H1 (cell line): ENCODE measurements at regions not wholly inside any gene's neighbourhood (a gene's known extent, or its start where the extent isn't known, plus 50 kb on each side); places are given as distances from the start of the nearest gene placed in this dataset.

ENCODE experiments used
- CTCF ChIA-PET: fragments of 300-600 bp; sonication (Branson Sonifier 250); formaldehyde crosslinking; loops from one replicate; lab custom pipeline; 2021; ENCODE audit not compliant: partially characterized antibody; lab: Charles Lee
- POLR2A ChIA-PET: fragments of 300-600 bp; sonication (Branson Sonifier 250); formaldehyde crosslinking; loops from one replicate; lab custom pipeline; 2021; ENCODE audit warnings: inconsistent platforms; ENCODE audit not compliant: partially characterized antibody; lab: Charles Lee
- DNase-seq, 2 experiments: peaks; one replicate each; pipeline versions ENCODE4 v3.0.0 to v3.0.0-alpha.2; 2010 to 2022; ENCODE audit warnings: low spot score in 2 of 2, low read depth in 1 of 2, mixed read lengths in 1 of 2
- FAIRE-seq: peaks from 2 replicates; lab custom pipeline; 2011; peaks lifted over from hg19 to GRCh38; lab: Jason Lieb, UNC
- H2AFZ ChIP-seq: 2 replicates; pipeline ENCODE4 v1.8.1; 2012; ENCODE audit warnings: low read length, inconsistent platforms
- H2AK5ac ChIP-seq: 2 replicates; pipeline ENCODE4 v1.6.1; 2013; ENCODE audit warnings: low read depth, low read length
- H2BK120ac ChIP-seq: replicated peaks from 2 replicates; pipeline ENCODE3; 2013; ENCODE audit warnings: low read depth, low read length, inconsistent platforms
- H2BK12ac ChIP-seq: 2 replicates; pipeline ENCODE4 v1.6.1; 2013; ENCODE audit warnings: low read depth, low read length
- H2BK15ac ChIP-seq: 2 replicates; pipeline ENCODE4 v1.6.1; 2013; ENCODE audit warnings: low read length
- H2BK20ac ChIP-seq: 2 replicates; pipeline ENCODE4 v1.6.1; 2013; ENCODE audit warnings: low read length
- H2BK5ac ChIP-seq: 2 replicates; pipeline ENCODE4 v1.6.1; 2013; ENCODE audit warnings: low read depth, low read length
- H3K14ac ChIP-seq: 2 replicates; pipeline ENCODE4 v1.6.1; 2013; ENCODE audit warnings: inconsistent platforms; ENCODE audit not compliant: insufficient read length
- H3K18ac ChIP-seq: 2 replicates; pipeline ENCODE4 v1.6.1; 2013; ENCODE audit warnings: low read length; ENCODE audit errors: extremely low read depth
- H3K23ac ChIP-seq: 2 replicates; pipeline ENCODE4 v1.6.1; 2013; ENCODE audit warnings: inconsistent platforms; ENCODE audit not compliant: insufficient read length
- H3K23me2 ChIP-seq: 2 replicates; pipeline ENCODE4 v1.6.1; 2013; ENCODE audit warnings: low read depth, low read length
- H3K27ac ChIP-seq: 2 replicates; pipeline ENCODE4 v1.6.1; 2011; ENCODE audit warnings: low read depth, low read length, inconsistent platforms
- H3K27me3 ChIP-seq, 4 experiments: replicated peaks in 1 of 4; 1 replicate in 1 of 4; 2 replicates in 3 of 4; pipeline versions ENCODE4 v1.6.1 to v1.8.1; 2011 to 2013; ENCODE audit warnings: low read length in 3 of 4, mild to moderate bottlenecking in 3 of 4, inconsistent platforms in 2 of 4, mixed read lengths in 2 of 4, moderate library complexity in 1 of 4; ENCODE audit not compliant: control insufficient read depth in 3 of 4, insufficient read depth in 3 of 4; ENCODE audit errors: extremely low read depth in 1 of 4
- H3K36me3 ChIP-seq, 4 experiments: 2 replicates each; pipeline versions ENCODE4 v1.6.1 to v1.8.1; 2011 to 2013; ENCODE audit warnings: mild to moderate bottlenecking in 4 of 4, low read length in 3 of 4, moderate library complexity in 2 of 4, control low read depth in 1 of 4, inconsistent platforms in 1 of 4; ENCODE audit not compliant: insufficient read depth in 4 of 4, control insufficient read depth in 2 of 4
- H3K4ac ChIP-seq: replicated peaks from 2 replicates; pipeline ENCODE3; 2013; ENCODE audit warnings: low read length, low read depth, mixed read lengths, inconsistent platforms; ENCODE audit not compliant: insufficient read length
- H3K4me1 ChIP-seq, 4 experiments: replicated peaks in 1 of 4; 1 replicate in 1 of 4; 2 replicates in 3 of 4; pipeline versions ENCODE4 v1.6.1 to v1.8.1; 2011 to 2013; ENCODE audit warnings: low read length in 3 of 4, inconsistent platforms in 2 of 4, mixed read lengths in 1 of 4; ENCODE audit not compliant: insufficient read depth in 4 of 4, control insufficient read depth in 3 of 4
- H3K4me2 ChIP-seq, 2 experiments: 2 replicates each; pipeline versions ENCODE4 v1.6.1 to v1.8.1; 2011 to 2013; ENCODE audit warnings: low read depth in 2 of 2, low read length in 2 of 2, control low read depth in 1 of 2, inconsistent platforms in 1 of 2, mild to moderate bottlenecking in 1 of 2; ENCODE audit not compliant: insufficient read depth in 1 of 2
- H3K4me3 ChIP-seq, 4 experiments: fragments of 200-600, 300-600 bp in 1 of 4; sonication (generic), shearing (Covaris generic), sonication (Bioruptor Twin) in 1 of 4; 2 replicates each; pipeline versions ENCODE4 v1.5.1 to v1.8.1; 2011 to 2016; ENCODE audit warnings: low read length in 4 of 4, low read depth in 3 of 4, control low read depth in 2 of 4, inconsistent platforms in 2 of 4, mild to moderate bottlenecking in 2 of 4, mixed read lengths in 1 of 4, moderate library complexity in 1 of 4; ENCODE audit not compliant: insufficient read depth in 2 of 4; ENCODE audit errors: extremely low read depth in 1 of 4
- H3K56ac ChIP-seq: replicated peaks from 2 replicates; pipeline ENCODE3; 2013; ENCODE audit warnings: low read depth, mild to moderate bottlenecking, mixed read lengths, low read length, inconsistent platforms; ENCODE audit not compliant: insufficient read length
- H3K79me1 ChIP-seq: 2 replicates; pipeline ENCODE4 v1.6.1; 2013; ENCODE audit warnings: low read depth, low read length, control low read depth
- H3K79me2 ChIP-seq, 2 experiments: 2 replicates each; pipeline versions ENCODE4 v1.6.1 to v1.8.1; 2012 to 2013; ENCODE audit warnings: low read length in 2 of 2, mild to moderate bottlenecking in 2 of 2, inconsistent platforms in 1 of 2; ENCODE audit not compliant: insufficient read depth in 2 of 2, control insufficient read depth in 1 of 2
- H3K9ac ChIP-seq, 4 experiments: replicated peaks in 1 of 4; 1 replicate in 1 of 4; 2 replicates in 3 of 4; pipeline versions ENCODE4 v1.6.1 to v1.8.1; 2011 to 2013; ENCODE audit warnings: low read depth in 3 of 4, low read length in 3 of 4, control low read depth in 2 of 4, mild to moderate bottlenecking in 2 of 4, moderate library complexity in 2 of 4, inconsistent platforms in 1 of 4; ENCODE audit errors: extremely low read depth in 1 of 4
- H3K9me3 ChIP-seq, 2 experiments: 2 replicates each; pipeline versions ENCODE4 v1.6.1 to v1.8.1; 2012 to 2013; ENCODE audit warnings: mild to moderate bottlenecking in 2 of 2, moderate library complexity in 2 of 2, control low read depth in 1 of 2, inconsistent platforms in 1 of 2, low read depth in 1 of 2, low read length in 1 of 2, mixed read lengths in 1 of 2; ENCODE audit not compliant: insufficient read depth in 2 of 2
- H4K20me1 ChIP-seq, 2 experiments: replicated peaks in 1 of 2; 2 replicates each; pipeline versions ENCODE3 to v1.8.1; 2011 to 2013; ENCODE audit warnings: inconsistent platforms in 2 of 2, low read length in 2 of 2, mild to moderate bottlenecking in 1 of 2; ENCODE audit not compliant: insufficient read depth in 2 of 2, control insufficient read depth in 1 of 2
- H4K5ac ChIP-seq: 2 replicates; pipeline ENCODE4 v1.6.1; 2013; ENCODE audit warnings: low read length, low read depth, mixed read lengths, inconsistent platforms; ENCODE audit not compliant: insufficient read length
- H4K8ac ChIP-seq: 2 replicates; pipeline ENCODE4 v1.8.0; 2013; ENCODE audit warnings: mild to moderate bottlenecking, moderate library complexity, low read length, inconsistent platforms; ENCODE audit not compliant: insufficient read depth; ENCODE audit errors: extremely low read depth
- H4K91ac ChIP-seq: replicated peaks from 2 replicates; pipeline ENCODE3; 2013; ENCODE audit warnings: low read length, mixed read lengths, inconsistent platforms; ENCODE audit not compliant: insufficient read length
- BRCA1 ChIP-seq: IDR thresholded peaks from 2 replicates; pipeline ENCODE4 v1.6.1; 2012; ENCODE audit warnings: low read depth, low read length, improper control_type of control experiment
- CTBP2 ChIP-seq: IDR thresholded peaks from 2 replicates; pipeline ENCODE4 v1.7.0; 2011; ENCODE audit warnings: borderline replicate concordance, mild to moderate bottlenecking, moderate library complexity, mixed read lengths, low read length; ENCODE audit not compliant: insufficient read depth, insufficient read length
- FOSL1 ChIP-seq: IDR thresholded peaks from 2 replicates; pipeline ENCODE4 v1.6.1; 2011; ENCODE audit warnings: mild to moderate bottlenecking, low read depth, low read length, moderate library complexity; ENCODE audit not compliant: insufficient read depth
- HDAC6 ChIP-seq: IDR thresholded peaks from one replicate; pipeline ENCODE4 v1.7.1; 2012; ENCODE audit warnings: low read depth, mild to moderate bottlenecking, inconsistent platforms, low read length, moderate library complexity
- NANOG ChIP-seq: IDR thresholded peaks from 2 replicates; pipeline ENCODE4 v1.6.1; 2011; ENCODE audit warnings: low read length, low read depth, mild to moderate bottlenecking, inconsistent platforms; ENCODE audit not compliant: insufficient read depth, poor library complexity, severe bottlenecking
- PHF8 ChIP-seq: fragments of 200-600 bp; sonication (generic); conservative IDR thresholded peaks from 2 replicates; pipeline ENCODE4 v1.7.1; 2012; ENCODE audit warnings: low read depth, mild to moderate bottlenecking, inconsistent platforms, low read length, moderate library complexity
- POU5F1 ChIP-seq: IDR thresholded peaks from 2 replicates; pipeline ENCODE4 v1.6.1; 2011; ENCODE audit warnings: low read depth, mild to moderate bottlenecking, low read length, moderate library complexity
- SIX5 ChIP-seq: IDR thresholded peaks from 2 replicates; pipeline ENCODE4 v1.6.1; 2011; ENCODE audit warnings: mild to moderate bottlenecking, low read depth, low read length
- SRF ChIP-seq: IDR thresholded peaks from 2 replicates; pipeline ENCODE4 v1.6.1; 2011; ENCODE audit warnings: mild to moderate bottlenecking, low read depth, low read length, moderate library complexity
- ZNF274 ChIP-seq: IDR thresholded peaks from 2 replicates; pipeline ENCODE4 v1.7.0; 2012; ENCODE audit warnings: low read length, borderline replicate concordance; ENCODE audit errors: extremely low read depth
- WGBS, 2 experiments: shearing (Covaris generic) in 1 of 2; methylation state at CpG; one replicate each; pipeline versions ENCODE4 v1.1.6 to v1.1.7; 2013 to 2015; ENCODE audit warnings: low lambda C conversion rate in 2 of 2, mixed read lengths in 2 of 2, inconsistent platforms in 1 of 2, low coverage in 1 of 2, missing lambda C conversion rate in 1 of 2; ENCODE audit not compliant: insufficient replicate concordance in 2 of 2, insufficient coverage in 1 of 2, insufficient read length in 1 of 2; ENCODE audit errors: extremely low coverage in 1 of 2, missing lambda C conversion rate in 1 of 2; 5-methylcytosine and 5-hydroxymethylcytosine counted together
- TF ChIP-seq, protein P1 (sequence below): IDR thresholded peaks from 2 replicates; pipeline ENCODE4 v1.6.1; 2012; ENCODE audit warnings: inconsistent platforms

GRCh38 chr1:212507369-212507768 lies 74.6 kb downstream of the NENF start:
- Histone ChIP-seq H4K20me1 (no peaks in the 10 kb centered on the region), H3K56ac (no peak overlapping the region), H2BK120ac (no peak overlapping the region), H3K4me3 (no peak overlapping the region), H3K4me1 (peaks cover 2 to 5% (median 5%) of the 10 kb centered on the region in 4 experiments), H3K36me3 (no peaks in the 10 kb centered on the region), H3K4me2 (no peak overlapping the region), H4K8ac (no peak overlapping the region), H3K4ac (no peak overlapping the region), H3K14ac (no peak overlapping the region), H3K18ac (no peak overlapping the region), H4K91ac (no peak overlapping the region), H2BK5ac (no peak overlapping the region), H3K9me3 (no peaks in the 10 kb centered on the region), H2BK15ac (no peak overlapping the region), H3K23ac (no peak overlapping the region), H3K27me3 (peaks cover 0 to 3% (median 0%) of the 10 kb centered on the region in 4 experiments; a peak in 2 of 7 replicates), H3K79me2 (no peaks in the 10 kb centered on the region), H3K27ac (no peak overlapping the region), H2BK20ac (no peak overlapping the region), H2AK5ac (no peak overlapping the region), H3K79me1 (no peaks in the 10 kb centered on the region), H3K9ac (no peak overlapping the region), H3K23me2 (no peaks in the 10 kb centered on the region), H2BK12ac (no peak overlapping the region), H4K5ac (no peak overlapping the region), H2AFZ (no peak overlapping the region)
- WGBS, 2 experiments = 68% methylated on average over 7 of the region's 7 CpGs; no CpG with 5 or more reads in 1 of the 2 experiments
- no peak for DNase-seq
- CTCF ChIA-PET = interaction anchor here (1.5 kb wide), 1 partner anchor 30 kb away, joined by 4 read pairs; no protein-coding TSS in a partner anchor
- FAIRE-seq = no peak
- POLR2A ChIA-PET = interaction anchor here (2.2 kb wide), 1 partner anchor 101 kb away, joined by 5 read pairs; the partner anchor contains the start of gene ATF3
- TF ChIP-seq SIX5 (no peak), SRF (no peak), POU5F1 (no peak), ZNF274 (no peak), HDAC6 (no peak), FOSL1 (no peak), NANOG (no peak), CTBP2 (no peak), PHF8 (no peak), BRCA1 (no peak)
- TF ChIP-seq, protein P1, sequence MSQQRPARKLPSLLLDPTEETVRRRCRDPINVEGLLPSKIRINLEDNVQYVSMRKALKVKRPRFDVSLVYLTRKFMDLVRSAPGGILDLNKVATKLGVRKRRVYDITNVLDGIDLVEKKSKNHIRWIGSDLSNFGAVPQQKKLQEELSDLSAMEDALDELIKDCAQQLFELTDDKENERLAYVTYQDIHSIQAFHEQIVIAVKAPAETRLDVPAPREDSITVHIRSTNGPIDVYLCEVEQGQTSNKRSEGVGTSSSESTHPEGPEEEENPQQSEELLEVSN = no peak
